ENCODE measurements at regions not wholly inside any gene's neighbourhood (a gene's known extent, or its start where the extent isn't known, plus 50 kb on each side); places are given as distances from the start of the nearest gene placed in this dataset.

- Histone ChIP-seq H3K9me3 (ENCODE audit: low read length) (no peaks in the 10 kb centered on the region), H4K20me1 (ENCODE audit: insufficient read depth) (no peaks in the 10 kb centered on the region), H3K27me3 (ENCODE audit: insufficient read depth, low read depth, low read length) (no peaks in the 10 kb centered on the region), H3K27ac (ENCODE audit: low read length) (no peak overlapping the region), H3F3A (ENCODE audit: insufficient read depth, low read length, poor library complexity, severe bottlenecking) (no peaks in the 10 kb centered on the region), H3K4me2 (ENCODE audit: low read length) (no peak overlapping the region), H3K9me2 (ENCODE audit: insufficient read depth, low read length) (no peaks in the 10 kb centered on the region), H3K9ac (ENCODE audit: low read length) (no peak overlapping the region), H3K79me2 (replicated peaks; ENCODE audit: insufficient read depth, low read length) (no peaks in the 10 kb centered on the region), H3K36me3 (ENCODE audit: insufficient read depth, low read length) (no peaks in the 10 kb centered on the region), H2AFZ (ENCODE audit: low read depth, low read length) (no peak overlapping the region), H3K4me3 (ENCODE audit: low read length) (no peak overlapping the region)
- TF ChIP-seq EP300 (conservative IDR thresholded peaks at IDR 0.05; ENCODE audit: poor library complexity, severe bottlenecking) (no peak), POLR2AphosphoS5 (IDR thresholded peaks at IDR 0.05) (no peak), EZH2 (IDR thresholded peaks at IDR 0.05; ENCODE audit: borderline replicate concordance, insufficient read depth, low read length, poor library complexity, severe bottlenecking) (no peak), MXI1 (conservative IDR thresholded peaks at IDR 0.05; ENCODE audit: poor library complexity, severe bottlenecking) (no peak), TAF1 (IDR thresholded peaks at IDR 0.05; ENCODE audit: low read depth) (no peak)
Measured at GRCh38 chr13:47175172-47175866, 278.5 kb upstream of the HTR2A start.

DNA sequence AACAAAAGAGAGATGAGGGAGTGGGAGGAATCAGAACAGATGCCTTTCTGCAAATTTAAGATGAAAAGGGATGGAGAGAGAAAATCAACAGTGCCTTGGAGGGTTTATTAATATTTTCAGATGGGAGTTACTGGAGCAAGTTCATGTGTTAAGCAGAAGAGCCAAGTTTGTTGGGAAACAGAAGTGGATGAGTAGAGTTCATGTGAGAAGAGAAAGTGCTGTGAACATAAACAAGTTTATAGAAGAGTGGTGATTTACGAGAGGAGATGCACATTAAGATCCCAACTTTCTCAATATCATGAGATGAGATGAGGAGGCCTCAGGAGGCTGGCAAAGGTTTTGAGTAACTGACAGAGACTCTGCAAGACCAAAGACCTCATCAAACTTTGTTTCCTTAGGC is 274.1 kb upstream of the HTR2A start:
- Histone ChIP-seq H3K79me2 (replicated peaks; ENCODE audit: insufficient read depth, low read length) (no peaks in the 10 kb centered on the region), H4K20me1 (ENCODE audit: insufficient read depth) (no peaks in the 10 kb centered on the region), H3K36me3 (ENCODE audit: insufficient read depth, low read length) (no peaks in the 10 kb centered on the region), H3K9me3 (ENCODE audit: low read length) (no peaks in the 10 kb centered on the region), H3F3A (ENCODE audit: insufficient read depth, low read length, poor library complexity, severe bottlenecking) (no peaks in the 10 kb centered on the region), H2AFZ (ENCODE audit: low read depth, low read length) (no peak overlapping the region), H3K27ac (ENCODE audit: low read length) (no peak overlapping the region), H3K9ac (ENCODE audit: low read length) (no peak overlapping the region), H3K9me2 (ENCODE audit: insufficient read depth, low read length) (no peaks in the 10 kb centered on the region), H3K27me3 (ENCODE audit: insufficient read depth, low read depth, low read length) (no peaks in the 10 kb centered on the region), H3K4me3 (ENCODE audit: low read length) (no peak overlapping the region), H3K4me2 (ENCODE audit: low read length) (no peak overlapping the region)
- TF ChIP-seq CTCF (IDR thresholded peaks at IDR 0.05; ENCODE audit: poor library complexity, severe bottlenecking): no peak
- no peak for TF ChIP-seq POLR2AphosphoS5 (IDR thresholded peaks at IDR 0.05)
- TF ChIP-seq EP300 (conservative IDR thresholded peaks at IDR 0.05; ENCODE audit: poor library complexity, severe bottlenecking): no peak
- no peak for TF ChIP-seq EZH2 (IDR thresholded peaks at IDR 0.05; ENCODE audit: borderline replicate concordance, insufficient read depth, low read length, poor library complexity, severe bottlenecking)
- TF ChIP-seq SMC3 (conservative IDR thresholded peaks at IDR 0.05; ENCODE audit: poor library complexity): no peak
- TF ChIP-seq RAD21 (conservative IDR thresholded peaks at IDR 0.05): no peak
- no peak for TF ChIP-seq MXI1 (conservative IDR thresholded peaks at IDR 0.05; ENCODE audit: poor library complexity, severe bottlenecking)

- TF ChIP-seq POLR2AphosphoS5 (IDR thresholded peaks at IDR 0.05): no peak
- TF ChIP-seq, protein P1, sequence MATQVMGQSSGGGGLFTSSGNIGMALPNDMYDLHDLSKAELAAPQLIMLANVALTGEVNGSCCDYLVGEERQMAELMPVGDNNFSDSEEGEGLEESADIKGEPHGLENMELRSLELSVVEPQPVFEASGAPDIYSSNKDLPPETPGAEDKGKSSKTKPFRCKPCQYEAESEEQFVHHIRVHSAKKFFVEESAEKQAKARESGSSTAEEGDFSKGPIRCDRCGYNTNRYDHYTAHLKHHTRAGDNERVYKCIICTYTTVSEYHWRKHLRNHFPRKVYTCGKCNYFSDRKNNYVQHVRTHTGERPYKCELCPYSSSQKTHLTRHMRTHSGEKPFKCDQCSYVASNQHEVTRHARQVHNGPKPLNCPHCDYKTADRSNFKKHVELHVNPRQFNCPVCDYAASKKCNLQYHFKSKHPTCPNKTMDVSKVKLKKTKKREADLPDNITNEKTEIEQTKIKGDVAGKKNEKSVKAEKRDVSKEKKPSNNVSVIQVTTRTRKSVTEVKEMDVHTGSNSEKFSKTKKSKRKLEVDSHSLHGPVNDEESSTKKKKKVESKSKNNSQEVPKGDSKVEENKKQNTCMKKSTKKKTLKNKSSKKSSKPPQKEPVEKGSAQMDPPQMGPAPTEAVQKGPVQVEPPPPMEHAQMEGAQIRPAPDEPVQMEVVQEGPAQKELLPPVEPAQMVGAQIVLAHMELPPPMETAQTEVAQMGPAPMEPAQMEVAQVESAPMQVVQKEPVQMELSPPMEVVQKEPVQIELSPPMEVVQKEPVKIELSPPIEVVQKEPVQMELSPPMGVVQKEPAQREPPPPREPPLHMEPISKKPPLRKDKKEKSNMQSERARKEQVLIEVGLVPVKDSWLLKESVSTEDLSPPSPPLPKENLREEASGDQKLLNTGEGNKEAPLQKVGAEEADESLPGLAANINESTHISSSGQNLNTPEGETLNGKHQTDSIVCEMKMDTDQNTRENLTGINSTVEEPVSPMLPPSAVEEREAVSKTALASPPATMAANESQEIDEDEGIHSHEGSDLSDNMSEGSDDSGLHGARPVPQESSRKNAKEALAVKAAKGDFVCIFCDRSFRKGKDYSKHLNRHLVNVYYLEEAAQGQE (IDR thresholded peaks at IDR 0.05; ENCODE audit: borderline replicate concordance): no peak
- TF ChIP-seq SMC3 (conservative IDR thresholded peaks at IDR 0.05; ENCODE audit: poor library complexity): no peak
- no peak for TF ChIP-seq MXI1 (conservative IDR thresholded peaks at IDR 0.05; ENCODE audit: poor library complexity, severe bottlenecking)
- TF ChIP-seq TAF1 (IDR thresholded peaks at IDR 0.05; ENCODE audit: low read depth): no peak
- TF ChIP-seq RAD21 (conservative IDR thresholded peaks at IDR 0.05): no peak
- TF ChIP-seq EP300 (conservative IDR thresholded peaks at IDR 0.05; ENCODE audit: poor library complexity, severe bottlenecking): no peak
- no peak for TF ChIP-seq CTCF (IDR thresholded peaks at IDR 0.05; ENCODE audit: poor library complexity, severe bottlenecking)
- TF ChIP-seq EZH2 (IDR thresholded peaks at IDR 0.05; ENCODE audit: borderline replicate concordance, insufficient read depth, low read length, poor library complexity, severe bottlenecking): no peak
- Histone ChIP-seq H3K9ac (ENCODE audit: low read length) (no peak overlapping the region), H3K27me3 (ENCODE audit: insufficient read depth, low read depth, low read length) (no peaks in the 10 kb centered on the region), H3K79me2 (replicated peaks; ENCODE audit: insufficient read depth, low read length) (no peaks in the 10 kb centered on the region), H2AFZ (ENCODE audit: low read depth, low read length) (no peak overlapping the region), H3K9me3 (ENCODE audit: low read length) (no peaks in the 10 kb centered on the region), H4K20me1 (ENCODE audit: insufficient read depth) (no peaks in the 10 kb centered on the region), H3K27ac (ENCODE audit: low read length) (no peak overlapping the region), H3F3A (ENCODE audit: insufficient read depth, low read length, poor library complexity, severe bottlenecking) (no peaks in the 10 kb centered on the region), H3K9me2 (ENCODE audit: insufficient read depth, low read length) (no peaks in the 10 kb centered on the region), H3K4me3 (ENCODE audit: low read length) (no peak overlapping the region), H3K4me2 (ENCODE audit: low read length) (no peak overlapping the region), H3K36me3 (ENCODE audit: insufficient read depth, low read length) (no peaks in the 10 kb centered on the region)
Measured at GRCh38 chr13:47168618-47169017, 271.8 kb upstream of the HTR2A start.

Measured in neural cell (in vitro differentiated cells).